PC-3 (cell line): ENCODE measurements at regions not wholly inside any gene's neighbourhood (a gene's known extent, or its start where the extent isn't known, plus 50 kb on each side); places are given as distances from the start of the nearest gene placed in this dataset.

Source experiments
- ATAC-seq: fragments of 200-7000 bp; cut with Tn5 transposase; 2 replicates; pipeline ENCODE4 v1.9.1; 2020; ENCODE audit warnings: mild to moderate bottlenecking, moderate library complexity
- BruUV-seq: library from RNA; stranded (reverse); fragments of 400-500 nt; replicated peaks from 2 replicates; lab custom pipeline; 2021; lab: Mats Ljungman, UMichigan
- CTCF ChIA-PET: fragments of 300-600 bp; sonication (Branson Sonifier 250); formaldehyde crosslinking; loops from one replicate; lab custom pipeline; 2022; ENCODE audit warnings: antibody characterized with exemption; lab: Charles Lee
- POLR2A ChIA-PET: fragments of 300-600 bp; sonication (Branson Sonifier 250); formaldehyde crosslinking; loops from one replicate; lab custom pipeline; 2022; ENCODE audit warnings: antibody characterized with exemption; ENCODE audit not compliant: unreplicated experiment; lab: Charles Lee
- DNase-seq: peaks from one replicate; pipeline ENCODE4 v3.0.0-alpha.2; 2015
- H2AFZ ChIP-seq: fragments of 300-600 bp; sonication (generic); 2 replicates; pipeline ENCODE4 v1.6.0; 2016; ENCODE audit warnings: antibody characterized with exemption, low read length
- H3F3A ChIP-seq: fragments of 300-600 bp; sonication (generic); one replicate; pipeline ENCODE4 v1.6.0; 2017; ENCODE audit warnings: antibody characterized with exemption, low read length, control low read depth, mild to moderate bottlenecking; ENCODE audit not compliant: unreplicated experiment
- H3K27ac ChIP-seq: fragments of 300-600 bp; sonication (generic); 2 replicates; pipeline ENCODE4 v1.5.1; 2016; ENCODE audit warnings: mild to moderate bottlenecking, low read length
- H3K27me3 ChIP-seq: fragments of 300-600 bp; sonication (generic); 2 replicates; pipeline ENCODE4 v1.6.1; 2016; ENCODE audit warnings: low read length, mixed read lengths
- H3K36me3 ChIP-seq: fragments of 300-600 bp; sonication (generic); 2 replicates; pipeline ENCODE4 v1.6.1; 2016; ENCODE audit warnings: low read depth, mixed run types, low read length, mixed read lengths
- H3K4me1 ChIP-seq: fragments of 300-600 bp; sonication (generic); 2 replicates; pipeline ENCODE4 v1.5.1; 2016; ENCODE audit warnings: low read length; ENCODE audit not compliant: insufficient read depth
- H3K4me2 ChIP-seq: fragments of 300-600 bp; sonication (generic); 2 replicates; pipeline ENCODE4 v1.6.0; 2016; ENCODE audit warnings: low read length
- H3K4me3 ChIP-seq: fragments of 300-600 bp; sonication (generic); 2 replicates; pipeline ENCODE4 v1.5.1; 2016; ENCODE audit warnings: mild to moderate bottlenecking, low read length, mixed read lengths
- H3K79me2 ChIP-seq: fragments of 300-600 bp; sonication (generic); 2 replicates; pipeline ENCODE4 v1.6.1; 2017; ENCODE audit warnings: low read length, mixed read lengths
- H3K9ac ChIP-seq: fragments of 300-600 bp; sonication (generic); 2 replicates; pipeline ENCODE4 v1.6.0; 2016; ENCODE audit warnings: mild to moderate bottlenecking, low read length
- H3K9me2 ChIP-seq: fragments of 300-600 bp; sonication (generic); replicated peaks from 2 replicates; pipeline ENCODE4 v1.6.1; 2016; ENCODE audit warnings: mixed run types, low read length, mixed read lengths
- H3K9me3 ChIP-seq: fragments of 300-600 bp; sonication (generic); 2 replicates; pipeline ENCODE4 v1.6.1; 2016; ENCODE audit warnings: low read length, mixed read lengths
- H4K20me1 ChIP-seq: fragments of 300-600 bp; sonication (generic); 2 replicates; pipeline ENCODE4 v1.6.1; 2016; ENCODE audit warnings: low read length, mixed read lengths
- EZH2 ChIP-seq: fragments of 300-600 bp; sonication (generic); IDR thresholded peaks from one replicate; pipeline ENCODE4 v1.6.1; 2017; ENCODE audit warnings: antibody characterized with exemption, mild to moderate bottlenecking, low read length; ENCODE audit not compliant: unreplicated experiment
- EZH2phosphoT487 ChIP-seq: fragments of 300-600 bp; sonication (generic); IDR thresholded peaks from 2 replicates; pipeline ENCODE4 v1.6.1; 2018; ENCODE audit warnings: mild to moderate bottlenecking, antibody characterized with exemption, low read length, borderline replicate concordance
- intact Hi-C: fragments of 100-400 bp; cut with micrococcal nuclease; formaldehyde crosslinking; loops from 2 replicates; pipeline ENCODE4 v1.9.0; 2023
- TF ChIP-seq, protein P1 (sequence below): fragments of 300-600 bp; sonication (generic); conservative IDR thresholded peaks from 2 replicates; pipeline ENCODE4 v1.5.1; 2017; ENCODE audit warnings: antibody characterized with exemption, low read depth, mild to moderate bottlenecking, low read length

DNA sequence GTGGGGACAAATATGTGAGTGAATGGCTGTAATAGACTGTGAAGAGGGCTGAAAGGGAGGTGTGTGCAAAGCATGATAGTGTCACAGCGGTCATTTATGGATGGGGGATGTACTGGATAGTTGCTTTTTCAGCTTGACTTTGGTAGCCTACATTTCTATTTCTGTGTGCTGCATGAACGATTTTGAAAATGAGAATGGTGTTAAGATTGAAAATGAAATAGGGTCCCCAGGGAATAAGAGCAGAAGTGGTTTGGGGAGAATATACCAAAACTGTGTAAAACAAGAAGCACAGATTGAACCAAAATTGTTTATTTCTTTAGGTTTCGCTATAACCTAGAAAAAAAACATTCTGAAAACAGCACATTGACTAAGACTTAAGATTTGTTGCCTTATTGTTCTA, 58.8 kb upstream of the CLNK start:
- Histone ChIP-seq H3K27ac (no peak overlapping the region), H3K27me3 (no peaks in the 10 kb centered on the region), H3K36me3 (no peaks in the 10 kb centered on the region), H3K4me1 (no peaks in the 10 kb centered on the region), H3K4me2 (no peak overlapping the region), H3K4me3 (no peak overlapping the region), H3F3A (no peaks in the 10 kb centered on the region), H2AFZ (no peak overlapping the region), H3K9me3 (no peaks in the 10 kb centered on the region), H4K20me1 (no peaks in the 10 kb centered on the region), H3K9ac (no peak overlapping the region), H3K79me2 (no peaks in the 10 kb centered on the region), H3K9me2 (no peaks in the 10 kb centered on the region)
- intact Hi-C loops = no loop called here
- ChIA-PET CTCF (no interaction called here), POLR2A (no interaction called here)
- TF ChIP-seq, protein P1, sequence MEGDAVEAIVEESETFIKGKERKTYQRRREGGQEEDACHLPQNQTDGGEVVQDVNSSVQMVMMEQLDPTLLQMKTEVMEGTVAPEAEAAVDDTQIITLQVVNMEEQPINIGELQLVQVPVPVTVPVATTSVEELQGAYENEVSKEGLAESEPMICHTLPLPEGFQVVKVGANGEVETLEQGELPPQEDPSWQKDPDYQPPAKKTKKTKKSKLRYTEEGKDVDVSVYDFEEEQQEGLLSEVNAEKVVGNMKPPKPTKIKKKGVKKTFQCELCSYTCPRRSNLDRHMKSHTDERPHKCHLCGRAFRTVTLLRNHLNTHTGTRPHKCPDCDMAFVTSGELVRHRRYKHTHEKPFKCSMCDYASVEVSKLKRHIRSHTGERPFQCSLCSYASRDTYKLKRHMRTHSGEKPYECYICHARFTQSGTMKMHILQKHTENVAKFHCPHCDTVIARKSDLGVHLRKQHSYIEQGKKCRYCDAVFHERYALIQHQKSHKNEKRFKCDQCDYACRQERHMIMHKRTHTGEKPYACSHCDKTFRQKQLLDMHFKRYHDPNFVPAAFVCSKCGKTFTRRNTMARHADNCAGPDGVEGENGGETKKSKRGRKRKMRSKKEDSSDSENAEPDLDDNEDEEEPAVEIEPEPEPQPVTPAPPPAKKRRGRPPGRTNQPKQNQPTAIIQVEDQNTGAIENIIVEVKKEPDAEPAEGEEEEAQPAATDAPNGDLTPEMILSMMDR = no peak
- no peak for ATAC-seq
- no TSS peak for BruUV-seq
- DNase-seq = no peak

DNA sequence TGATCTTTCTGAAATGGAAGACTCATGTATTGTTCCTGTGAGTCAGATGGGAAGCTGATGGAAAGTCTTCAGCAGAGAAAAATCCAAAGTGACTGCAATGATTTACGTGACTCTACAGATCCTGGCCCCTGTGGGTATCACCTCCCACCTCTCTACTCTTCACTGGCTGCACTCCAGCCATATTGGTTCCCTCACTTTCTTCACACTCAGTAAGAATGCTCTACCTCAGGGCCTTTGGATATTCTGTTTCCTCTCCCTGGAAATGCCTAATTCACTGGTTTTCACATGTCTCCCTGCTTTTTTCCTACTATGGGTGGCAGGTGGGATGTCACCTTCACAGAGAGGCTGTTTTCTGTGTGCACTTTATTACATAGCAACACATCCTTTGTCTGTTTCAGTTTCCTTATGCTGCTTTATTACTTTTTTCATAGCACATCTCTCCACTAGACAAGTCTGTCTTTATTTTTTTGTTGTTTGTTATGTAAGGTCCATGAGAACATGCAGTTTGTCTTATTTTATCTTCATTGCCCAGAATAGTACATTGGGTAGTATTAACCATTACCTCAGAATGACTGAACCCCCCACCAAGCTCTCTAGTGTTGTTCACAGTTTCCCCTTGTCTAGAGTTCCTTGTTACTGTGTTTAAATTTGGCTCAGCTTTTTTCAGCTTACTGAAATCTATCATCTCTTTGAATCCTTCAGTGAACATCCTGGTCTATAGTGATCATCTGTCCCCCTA, 57.6 kb upstream of the CLNK start:
- intact Hi-C loops = no loop called here
- H3K79me2 ChIP-seq = no peaks in the 10 kb centered on the region
- no peaks in the 10 kb centered on the region for H3K36me3 ChIP-seq
- H3F3A ChIP-seq = no peaks in the 10 kb centered on the region
- no peaks in the 10 kb centered on the region for H3K9me2 ChIP-seq
- DNase-seq (no peak), ATAC-seq (no peak)
- ChIA-PET POLR2A (no interaction called here), CTCF (no interaction called here)
- H3K4me2 ChIP-seq = no peak overlapping the region
- H3K9ac ChIP-seq = no peak overlapping the region
- H2AFZ ChIP-seq = no peak overlapping the region
- H3K4me1 ChIP-seq = no peaks in the 10 kb centered on the region
- BruUV-seq = no TSS peak
- no peaks in the 10 kb centered on the region for H3K9me3 ChIP-seq
- no peak overlapping the region for H3K4me3 ChIP-seq
- H3K27ac ChIP-seq = no peak overlapping the region
- no peaks in the 10 kb centered on the region for H4K20me1 ChIP-seq
- H3K27me3 ChIP-seq = no peaks in the 10 kb centered on the region
- TF ChIP-seq EZH2phosphoT487 = no peak
- TF ChIP-seq EZH2 = no peak
- TF ChIP-seq, protein P1 = no peak

DNA sequence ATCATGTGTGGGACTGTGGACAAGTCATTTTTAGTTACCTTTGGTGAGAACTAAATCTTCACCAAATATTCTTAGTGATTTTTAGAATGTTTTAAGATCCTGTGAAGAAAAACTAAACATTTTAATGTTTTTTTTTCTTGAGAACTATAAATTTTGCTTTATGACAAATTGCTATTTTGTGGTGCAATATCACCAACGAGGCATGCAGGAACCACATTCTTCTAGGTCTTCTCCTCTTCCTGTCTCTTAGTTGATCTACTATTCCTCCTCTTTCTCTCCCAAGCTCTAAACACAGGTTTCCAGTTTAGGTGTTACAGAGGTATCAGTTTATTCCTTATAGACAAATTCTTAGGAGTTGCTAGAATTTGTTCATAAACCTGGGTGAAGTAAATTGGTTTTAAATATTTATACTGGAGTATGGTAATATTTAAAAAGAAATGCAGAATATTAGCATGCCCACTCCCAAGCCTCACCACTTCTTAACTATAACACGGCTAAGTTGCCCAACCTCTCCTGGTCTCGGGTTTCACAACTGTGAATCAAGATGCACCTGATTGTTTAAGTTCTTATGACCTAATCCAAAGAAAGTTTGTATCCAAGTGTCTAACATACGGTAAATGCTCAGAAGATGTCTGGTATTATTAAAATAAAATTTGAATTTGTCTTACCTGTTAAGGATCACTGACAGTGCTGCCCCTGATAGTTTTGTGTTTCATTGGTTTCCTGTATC, 56.5 kb upstream of the CLNK start:
- Histone ChIP-seq H3K79me2 (no peaks in the 10 kb centered on the region), H3K36me3 (no peaks in the 10 kb centered on the region), H3K9ac (no peak overlapping the region), H3K27me3 (no peaks in the 10 kb centered on the region), H2AFZ (no peak overlapping the region), H3K4me1 (no peaks in the 10 kb centered on the region), H3K9me3 (no peaks in the 10 kb centered on the region), H3K9me2 (no peaks in the 10 kb centered on the region), H3K27ac (no peak overlapping the region), H3K4me2 (no peak overlapping the region), H3K4me3 (no peak overlapping the region), H4K20me1 (no peaks in the 10 kb centered on the region), H3F3A (no peaks in the 10 kb centered on the region)
- peak; percentile 3 for DNase-seq
- intact Hi-C loops = no loop called here
- ChIA-PET CTCF (no interaction called here), POLR2A (no interaction called here)
- no peak for TF ChIP-seq EZH2
- TF ChIP-seq EZH2phosphoT487 = no peak
- TF ChIP-seq, protein P1 = no peak
- BruUV-seq = no TSS peak
- no peak for ATAC-seq
